IMR-90 (cell line): ENCODE measurements at regions not wholly inside any gene's neighbourhood (a gene's known extent, or its start where the extent isn't known, plus 50 kb on each side); places are given as distances from the start of the nearest gene placed in this dataset.
A peak's percentile ranks its signal among the peaks of the same experiment; 100 is the strongest.

ENCODE experiments used
- ATAC-seq: fragments of 200-7000 bp; cut with Tn5 transposase; 2 replicates; pipeline ENCODE4 v1.9.1; 2020; ENCODE audit warnings: low read depth, mild to moderate bottlenecking, moderate library complexity
- BruUV-seq: library from RNA; stranded (reverse); fragments of 400-500 nt; replicated peaks from 2 replicates; lab custom pipeline; 2021; lab: Mats Ljungman, UMichigan
- CTCF ChIA-PET: fragments of 300-600 bp; formaldehyde crosslinking; extraction: SDS; loops from one replicate; lab custom pipeline; 2021; ENCODE audit warnings: antibody characterized with exemption; lab: Yijun Ruan, JAX
- POLR2A ChIA-PET: fragments of 300-600 bp; sonication (Branson Sonifier 250); formaldehyde crosslinking; loops from one replicate; lab custom pipeline; 2022; ENCODE audit warnings: antibody characterized with exemption; ENCODE audit not compliant: unreplicated experiment; lab: Charles Lee
- DNase-seq: peaks from one replicate; pipeline ENCODE4 v3.0.0; 2013
- H2AFZ ChIP-seq: replicated peaks from 2 replicates; pipeline ENCODE3; 2013; ENCODE audit warnings: low read length, mild to moderate bottlenecking; ENCODE audit not compliant: poor library complexity
- H2AK5ac ChIP-seq: 2 replicates; pipeline ENCODE4 v1.6.1; 2013; ENCODE audit warnings: low read depth, low read length, inconsistent platforms
- H2AK9ac ChIP-seq: replicated peaks from 2 replicates; pipeline ENCODE3; 2013; ENCODE audit warnings: mild to moderate bottlenecking, low read depth, low read length, moderate library complexity; ENCODE audit not compliant: poor library complexity
- H2BK120ac ChIP-seq: 2 replicates; pipeline ENCODE4 v1.6.1; 2013; ENCODE audit warnings: low read depth, low read length, inconsistent platforms
- H2BK15ac ChIP-seq: 3 replicates; pipeline ENCODE4 v1.6.1; 2013; ENCODE audit warnings: low read depth, low read length, inconsistent platforms
- H2BK20ac ChIP-seq: 2 replicates; pipeline ENCODE4 v1.6.1; 2013; ENCODE audit warnings: low read depth, mild to moderate bottlenecking, inconsistent platforms, low read length, moderate library complexity
- H2BK5ac ChIP-seq: 2 replicates; pipeline ENCODE4 v1.6.1; 2013; ENCODE audit warnings: mild to moderate bottlenecking, low read depth, low read length, inconsistent platforms; ENCODE audit not compliant: poor library complexity, severe bottlenecking
- H3K14ac ChIP-seq: replicated peaks from 2 replicates; pipeline ENCODE4 v1.6.1; 2013; ENCODE audit warnings: low read depth, low read length, inconsistent platforms
- H3K18ac ChIP-seq: 2 replicates; pipeline ENCODE4 v1.6.1; 2013; ENCODE audit warnings: low read depth, low read length, control low read depth
- H3K23ac ChIP-seq: 2 replicates; pipeline ENCODE4 v1.6.1; 2013; ENCODE audit warnings: low read depth, low read length, inconsistent platforms
- H3K27ac ChIP-seq: 2 replicates; pipeline ENCODE4 v1.5.1; 2013; ENCODE audit warnings: mild to moderate bottlenecking, control low read depth, low read length; ENCODE audit not compliant: insufficient read depth
- H3K27me3 ChIP-seq: 2 replicates; pipeline ENCODE4 v1.6.1; 2013; ENCODE audit warnings: low read length; ENCODE audit not compliant: control insufficient read depth, insufficient read depth
- H3K36me3 ChIP-seq: 2 replicates; pipeline ENCODE4 v1.6.1; 2013; ENCODE audit warnings: low read length, mixed read lengths; ENCODE audit not compliant: control insufficient read depth, insufficient read depth
- H3K4ac ChIP-seq: 2 replicates; pipeline ENCODE4 v1.6.1; 2013; ENCODE audit warnings: low read depth, low read length, inconsistent platforms
- H3K4me1 ChIP-seq: 2 replicates; pipeline ENCODE4 v1.6.1; 2013; ENCODE audit warnings: low read length, mixed read lengths; ENCODE audit not compliant: control insufficient read depth, insufficient read depth
- H3K4me2 ChIP-seq: 2 replicates; pipeline ENCODE4 v1.6.1; 2013; ENCODE audit warnings: low read depth, mild to moderate bottlenecking, control low read depth, low read length, moderate library complexity
- H3K4me3 ChIP-seq: 2 replicates; pipeline ENCODE4 v1.5.1; 2013; ENCODE audit warnings: low read depth, mild to moderate bottlenecking, control low read depth, low read length, moderate library complexity; ENCODE audit not compliant: insufficient read depth
- H3K56ac ChIP-seq: 2 replicates; pipeline ENCODE4 v1.6.1; 2013; ENCODE audit warnings: low read length, inconsistent platforms; ENCODE audit not compliant: insufficient read depth; ENCODE audit errors: extremely low read depth
- H3K79me1 ChIP-seq, 2 experiments: 2 replicates each; pipeline ENCODE4 v1.6.1; 2013; ENCODE audit warnings: low read length in 2 of 2, inconsistent platforms in 1 of 2, low read depth in 1 of 2
- H3K9ac ChIP-seq: 2 replicates; pipeline ENCODE4 v1.6.1; 2013; ENCODE audit warnings: low read depth, low read length, control low read depth
- H3K9me1 ChIP-seq: 2 replicates; pipeline ENCODE4 v1.6.1; 2013; ENCODE audit warnings: low read length, inconsistent platforms; ENCODE audit not compliant: insufficient read depth
- H3K9me3 ChIP-seq: 2 replicates; pipeline ENCODE4 v1.6.1; 2013; ENCODE audit warnings: low read length; ENCODE audit not compliant: control insufficient read depth, insufficient read depth
- H4K20me1 ChIP-seq: 2 replicates; pipeline ENCODE4 v1.6.1; 2013; ENCODE audit warnings: low read length, inconsistent platforms; ENCODE audit not compliant: insufficient read depth
- H4K5ac ChIP-seq: 2 replicates; pipeline ENCODE4 v1.6.1; 2013; ENCODE audit warnings: mild to moderate bottlenecking, low read depth, low read length, control low read depth
- H4K8ac ChIP-seq, 2 experiments: 2 replicates each; pipeline ENCODE4 v1.6.1; 2013; ENCODE audit warnings: low read depth in 2 of 2, low read length in 2 of 2, control low read depth in 1 of 2, inconsistent platforms in 1 of 2
- H4K91ac ChIP-seq: 2 replicates; pipeline ENCODE4 v1.6.1; 2013; ENCODE audit warnings: low read depth, low read length, inconsistent platforms; ENCODE audit not compliant: insufficient read depth
- BHLHE40 ChIP-seq: fragments of 150-350 bp; IDR thresholded peaks from 2 replicates; pipeline ENCODE4 v1.6.1; 2016; ENCODE audit warnings: mild to moderate bottlenecking, low read depth, low read length
- CEBPB ChIP-seq: IDR thresholded peaks from 2 replicates; pipeline ENCODE4 v1.6.1; 2012; ENCODE audit warnings: low read depth, low read length, improper control_type of control experiment
- CHD1 ChIP-seq: IDR thresholded peaks from 2 replicates; pipeline ENCODE4 v1.6.1; 2012; ENCODE audit warnings: low read depth, low read length, improper control_type of control experiment
- CTCF ChIP-seq: conservative IDR thresholded peaks from 2 replicates; pipeline ENCODE4 v1.5.1; 2012; ENCODE audit warnings: mild to moderate bottlenecking, low read depth, low read length, improper control_type of control experiment
- FOS ChIP-seq: fragments of 150-350 bp; IDR thresholded peaks from 2 replicates; pipeline ENCODE4 v1.6.1; 2016; ENCODE audit warnings: low read depth, low read length
- MAZ ChIP-seq: IDR thresholded peaks from 2 replicates; pipeline ENCODE4 v1.6.1; 2012; ENCODE audit warnings: low read depth, mild to moderate bottlenecking, low read length, improper control_type of control experiment, moderate library complexity, borderline replicate concordance
- MXI1 ChIP-seq: IDR thresholded peaks from 2 replicates; pipeline ENCODE4 v1.6.1; 2012; ENCODE audit warnings: low read depth, mild to moderate bottlenecking, low read length, moderate library complexity, borderline replicate concordance
- NFE2L2 ChIP-seq: fragments of 150-350 bp; IDR thresholded peaks from 2 replicates; pipeline ENCODE4 v1.6.1; 2016; ENCODE audit warnings: low read depth, mild to moderate bottlenecking, low read length
- POLR2A ChIP-seq: IDR thresholded peaks from 2 replicates; pipeline ENCODE4 v1.6.1; 2012; ENCODE audit warnings: mild to moderate bottlenecking, low read depth, low read length
- RAD21 ChIP-seq: IDR thresholded peaks from 2 replicates; pipeline ENCODE4 v1.6.1; 2012; ENCODE audit warnings: low read length, improper control_type of control experiment
- RCOR1 ChIP-seq: IDR thresholded peaks from 2 replicates; pipeline ENCODE4 v1.6.1; 2012; ENCODE audit warnings: mild to moderate bottlenecking, low read length, improper control_type of control experiment; ENCODE audit not compliant: insufficient replicate concordance
- RFX5 ChIP-seq: IDR thresholded peaks from 2 replicates; pipeline ENCODE4 v1.8.0; 2012; ENCODE audit warnings: low read depth, mild to moderate bottlenecking, low read length, moderate library complexity
- SMC3 ChIP-seq: fragments of 150-350 bp; IDR thresholded peaks from 2 replicates; pipeline ENCODE4 v1.6.1; 2016; ENCODE audit warnings: low read depth, mild to moderate bottlenecking, antibody characterized with exemption, low read length, moderate library complexity
- USF2 ChIP-seq: fragments of 150-350 bp; IDR thresholded peaks from 2 replicates; pipeline ENCODE4 v1.6.1; 2017; ENCODE audit warnings: mild to moderate bottlenecking, antibody characterized with exemption, low read length, low read depth
- WGBS, 2 experiments: methylation state at CpG; one replicate each; pipeline versions ENCODE4 v1.1.5 to v1.1.7; 2013; ENCODE audit warnings: missing lambda C conversion rate in 2 of 2; ENCODE audit not compliant: insufficient read length in 1 of 2; ENCODE audit errors: extremely low coverage in 2 of 2; 5-methylcytosine and 5-hydroxymethylcytosine counted together
- dilution Hi-C: fragments of 300-500 bp; cut with HindIII; formaldehyde crosslinking; loops from one replicate; pipeline ENCODE4 v1.14.3; 2018; ENCODE audit warnings: low sequenced_read_pairs; ENCODE audit not compliant: unreplicated experiment
- in situ Hi-C: fragments of 300-500 bp; cut with MboI; formaldehyde crosslinking; loops from 3 replicates; pipeline ENCODE4 v1.14.3; 2019; ENCODE audit warnings: low sequenced_read_pairs, inconsistent platforms, mixed read lengths
- intact Hi-C: fragments of 100-400 bp; cut with micrococcal nuclease; formaldehyde crosslinking; loops from 2 replicates; pipeline ENCODE4 v1.10.0; 2022

- H2AK9ac ChIP-seq = no peak overlapping the region
- no peak overlapping the region for H2BK120ac ChIP-seq
- H3K14ac ChIP-seq = no peak overlapping the region
- H2AFZ ChIP-seq = no peak overlapping the region
- H2BK15ac ChIP-seq = peak overlapping the region; percentile 58; the same call in 1 of the 3 replicates
- no peaks in the 10 kb centered on the region for H3K36me3 ChIP-seq
- no peak overlapping the region for H4K8ac ChIP-seq
- H2AK5ac ChIP-seq = 0 out of 2 replicates have a peak overlapping the region, but pooled peaks have one; percentile 21
- H4K20me1 ChIP-seq = no peaks in the 10 kb centered on the region
- no peaks in the 10 kb centered on the region for H3K9me1 ChIP-seq
- no peaks in the 10 kb centered on the region for H3K79me1 ChIP-seq
- TF ChIP-seq SMC3 (no peak), NFE2L2 (no peak), MAZ (no peak), RFX5 (no peak), CTCF (no peak), CEBPB (no peak), FOS (no peak), BHLHE40 (no peak), MXI1 (no peak), CHD1 (no peak), POLR2A (no peak), USF2 (no peak), RAD21 (no peak), RCOR1 (no peak)
- H3K4me1 ChIP-seq = peaks cover 3% of the 10 kb centered on the region
- H3K9ac ChIP-seq = no peak overlapping the region
- DNase-seq (peak; percentile 73), ATAC-seq (peak; percentile 33; the same call in 1 of the 2 replicates)
- in situ Hi-C loops = no loop called here
- H3K9me3 ChIP-seq = peaks cover 2% of the 10 kb centered on the region
- no peak overlapping the region for H4K5ac ChIP-seq
- no peak overlapping the region for H4K91ac ChIP-seq
- no peak overlapping the region for H3K18ac ChIP-seq
- POLR2A ChIA-PET = no interaction called here
- dilution Hi-C loops = no loop called here
- no peak overlapping the region for H3K4ac ChIP-seq
- H3K23ac ChIP-seq = no peak overlapping the region
- intact Hi-C loops = no loop called here
- H3K4me2 ChIP-seq = no peak overlapping the region
- H3K56ac ChIP-seq = no peak overlapping the region
- no peak overlapping the region for H3K4me3 ChIP-seq
- H3K27ac ChIP-seq = no peak overlapping the region
- H2BK20ac ChIP-seq = no peak overlapping the region
- BruUV-seq = no TSS peak
- WGBS, 2 experiments = no CpG with 5 or more reads among the region's 5 CpGs
- peaks cover 2% of the 10 kb centered on the region; the same call in 1 of the 2 replicates for H3K27me3 ChIP-seq
- H2BK5ac ChIP-seq = no peak overlapping the region
- CTCF ChIA-PET = no interaction called here
These were observed 424.8 kb downstream of the TLE1 start for GRCh38 chr9:81264516-81264915.
